ENCODE measurements at regions not wholly inside any gene's neighbourhood (a gene's known extent, or its start where the extent isn't known, plus 50 kb on each side); places are given as distances from the start of the nearest gene placed in this dataset.

DNA sequence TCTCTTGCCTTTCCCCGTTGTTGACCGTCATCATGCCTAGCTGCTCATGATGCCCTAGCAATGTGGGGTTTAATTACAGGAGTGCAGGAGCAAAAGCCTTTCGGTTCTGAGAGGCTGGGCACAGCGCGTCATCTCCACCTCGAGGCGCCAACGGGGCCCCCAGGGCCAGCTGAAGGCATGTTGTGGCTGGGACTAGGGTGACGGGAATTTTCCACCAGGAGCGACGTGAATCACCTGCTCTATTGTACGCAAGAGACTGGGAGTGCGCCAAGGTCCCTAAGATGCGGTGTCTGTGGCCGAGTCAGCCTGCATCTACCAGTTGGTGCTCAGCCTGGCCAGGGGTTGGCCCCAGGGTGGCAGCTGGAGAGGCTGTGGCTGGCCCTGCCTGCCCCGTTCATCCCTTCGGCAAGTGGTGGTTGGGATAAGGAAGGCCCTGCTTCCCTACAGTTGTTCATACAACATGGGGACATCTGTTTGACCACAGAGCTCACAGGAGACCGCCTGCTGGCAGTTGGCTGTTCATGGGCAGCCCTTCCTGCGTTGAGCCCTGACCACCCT is 1175.6 kb downstream of the BRD1 start:
- no peaks in the 10 kb centered on the region for H3K4me1 ChIP-seq (ENCODE audit: low read length)
- no peaks in the 10 kb centered on the region for H3K9me3 ChIP-seq (ENCODE audit: low read length)
- H3K9ac ChIP-seq (ENCODE audit: low read length) = no peak overlapping the region
- no peak overlapping the region for H3K4me3 ChIP-seq (ENCODE audit: low read length)
- H4K20me1 ChIP-seq (ENCODE audit: insufficient read depth, low read depth, low read length) = no peaks in the 10 kb centered on the region
- H3K27ac ChIP-seq (ENCODE audit: low read length) = no peak overlapping the region
- H2AFZ ChIP-seq (ENCODE audit: low read length) = no peak overlapping the region
- no peaks in the 10 kb centered on the region for H3K27me3 ChIP-seq (ENCODE audit: low read length)
- H3K9me2 ChIP-seq (replicated peaks; ENCODE audit: insufficient read depth, low read length) = no peaks in the 10 kb centered on the region
- no peaks in the 10 kb centered on the region for H3K79me2 ChIP-seq (ENCODE audit: low read length)
- DNase-seq = no peak
- H3K4me2 ChIP-seq (ENCODE audit: low read depth, low read length, poor library complexity, severe bottlenecking) = no peak overlapping the region
- H3K36me3 ChIP-seq (ENCODE audit: insufficient read depth, low read length) = no peaks in the 10 kb centered on the region

DNA sequence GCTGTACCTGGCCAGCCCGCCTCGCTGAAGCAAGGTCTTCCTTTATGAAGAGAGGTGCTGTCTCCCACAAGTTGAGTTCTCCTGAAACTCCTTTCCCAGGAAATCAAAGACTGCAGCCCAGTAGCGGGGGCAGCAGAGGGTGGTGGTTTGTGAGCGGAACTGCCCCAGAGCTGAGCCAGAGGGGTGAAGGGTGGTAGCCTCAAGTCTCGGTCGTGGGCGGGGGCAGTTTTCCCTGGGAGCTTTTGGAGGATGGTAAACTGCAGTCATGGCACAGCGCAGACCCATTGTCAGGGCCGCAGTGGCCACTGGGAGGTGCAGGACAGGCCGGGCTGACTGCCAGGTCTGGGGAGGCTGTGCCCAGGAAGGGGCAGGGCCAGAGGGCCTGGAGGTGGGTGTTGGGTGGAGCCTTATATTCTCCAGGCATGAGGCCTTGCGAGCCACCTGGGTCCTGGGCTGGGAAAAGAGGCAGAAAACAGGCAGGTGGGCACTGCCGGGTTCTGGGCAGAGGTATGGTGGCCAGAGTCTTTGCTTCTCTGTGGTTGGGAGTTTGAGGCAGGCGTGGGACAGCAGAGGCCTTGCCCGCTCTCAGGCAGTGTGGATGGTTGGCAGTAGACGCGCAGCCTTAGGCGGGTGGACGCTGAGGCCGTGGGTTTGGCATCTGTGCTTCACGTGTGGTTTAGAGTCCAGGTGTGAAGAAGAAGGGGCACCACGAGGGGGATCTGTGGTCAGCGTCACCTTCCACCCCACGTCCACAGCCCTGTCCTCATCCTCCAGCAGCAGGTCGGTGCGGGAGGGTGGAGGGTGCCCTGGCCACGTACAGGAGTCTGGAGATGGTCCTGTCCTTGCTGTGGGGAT is 1176.4 kb downstream of the BRD1 start:
- H3K79me2 ChIP-seq (ENCODE audit: low read length) = no peaks in the 10 kb centered on the region

GRCh38 chr22:48650323-48651035 is 1177.2 kb downstream of the BRD1 start:
- Histone ChIP-seq H3K4me3 (ENCODE audit: low read length) (no peak overlapping the region), H3K79me2 (ENCODE audit: low read length) (no peaks in the 10 kb centered on the region), H3K4me1 (ENCODE audit: low read length) (no peaks in the 10 kb centered on the region), H3K9me2 (replicated peaks; ENCODE audit: insufficient read depth, low read length) (no peaks in the 10 kb centered on the region), H3K4me2 (ENCODE audit: low read depth, low read length, poor library complexity, severe bottlenecking) (no peak overlapping the region), H3K9ac (ENCODE audit: low read length) (no peak overlapping the region), H3K27me3 (ENCODE audit: low read length) (no peaks in the 10 kb centered on the region), H3K36me3 (ENCODE audit: insufficient read depth, low read length) (no peaks in the 10 kb centered on the region), H4K20me1 (ENCODE audit: insufficient read depth, low read depth, low read length) (no peaks in the 10 kb centered on the region), H3K27ac (ENCODE audit: low read length) (no peak overlapping the region), H2AFZ (ENCODE audit: low read length) (no peak overlapping the region), H3K9me3 (ENCODE audit: low read length) (no peaks in the 10 kb centered on the region)
- DNase-seq = no peak

More for the DNA sequence above, 1176.4 kb downstream of the BRD1 start:
- DNase-seq = no peak
- no peaks in the 10 kb centered on the region for H3K36me3 ChIP-seq (ENCODE audit: insufficient read depth, low read length)
- H2AFZ ChIP-seq (ENCODE audit: low read length) = no peak overlapping the region
- H3K9me3 ChIP-seq (ENCODE audit: low read length) = no peaks in the 10 kb centered on the region
- no peaks in the 10 kb centered on the region for H3K27me3 ChIP-seq (ENCODE audit: low read length)
- no peaks in the 10 kb centered on the region for H3K4me1 ChIP-seq (ENCODE audit: low read length)
- no peak overlapping the region for H3K4me3 ChIP-seq (ENCODE audit: low read length)
- H3K9ac ChIP-seq (ENCODE audit: low read length) = no peak overlapping the region
- H3K27ac ChIP-seq (ENCODE audit: low read length) = no peak overlapping the region
- no peaks in the 10 kb centered on the region for H3K9me2 ChIP-seq (replicated peaks; ENCODE audit: insufficient read depth, low read length)
- H4K20me1 ChIP-seq (ENCODE audit: insufficient read depth, low read depth, low read length) = no peaks in the 10 kb centered on the region
- no peak overlapping the region for H3K4me2 ChIP-seq (ENCODE audit: low read depth, low read length, poor library complexity, severe bottlenecking)

DNA sequence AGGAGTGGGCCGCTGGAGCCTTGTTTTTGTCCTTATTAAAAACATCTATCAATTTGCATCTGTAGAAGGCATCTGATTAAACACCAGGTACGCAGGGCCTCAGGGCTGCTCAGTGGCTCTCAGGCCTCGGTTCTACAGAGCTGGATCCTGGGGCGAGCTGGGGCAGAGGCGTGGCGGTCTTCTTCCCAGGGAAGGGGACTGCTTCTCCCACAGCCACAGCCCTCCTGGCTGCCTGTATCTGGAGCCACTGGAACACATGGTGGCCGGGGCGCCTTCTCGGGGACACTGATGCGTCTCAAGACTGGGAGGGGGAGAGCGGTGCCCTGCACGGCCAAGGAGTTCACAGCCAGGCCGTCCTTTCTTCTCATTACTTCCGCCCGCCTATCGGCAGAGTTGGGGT is 1178.2 kb downstream of the BRD1 start:
- Histone ChIP-seq H3K27me3 (ENCODE audit: low read length) (no peaks in the 10 kb centered on the region), H3K9ac (ENCODE audit: low read length) (no peak overlapping the region), H3K9me2 (replicated peaks; ENCODE audit: insufficient read depth, low read length) (no peaks in the 10 kb centered on the region), H3K4me3 (ENCODE audit: low read length) (no peak overlapping the region), H2AFZ (ENCODE audit: low read length) (no peak overlapping the region), H3K4me2 (ENCODE audit: low read depth, low read length, poor library complexity, severe bottlenecking) (no peak overlapping the region), H4K20me1 (ENCODE audit: insufficient read depth, low read depth, low read length) (no peaks in the 10 kb centered on the region), H3K79me2 (ENCODE audit: low read length) (no peaks in the 10 kb centered on the region), H3K36me3 (ENCODE audit: insufficient read depth, low read length) (no peaks in the 10 kb centered on the region), H3K9me3 (ENCODE audit: low read length) (no peaks in the 10 kb centered on the region), H3K4me1 (ENCODE audit: low read length) (no peaks in the 10 kb centered on the region), H3K27ac (ENCODE audit: low read length) (no peak overlapping the region)
- no peak for DNase-seq

- DNase-seq = no peak
- Histone ChIP-seq H3K4me1 (ENCODE audit: low read length) (no peaks in the 10 kb centered on the region), H3K9me2 (replicated peaks; ENCODE audit: insufficient read depth, low read length) (no peaks in the 10 kb centered on the region), H3K36me3 (ENCODE audit: insufficient read depth, low read length) (no peaks in the 10 kb centered on the region), H3K4me2 (ENCODE audit: low read depth, low read length, poor library complexity, severe bottlenecking) (no peak overlapping the region), H3K27ac (ENCODE audit: low read length) (no peak overlapping the region), H3K4me3 (ENCODE audit: low read length) (no peak overlapping the region), H2AFZ (ENCODE audit: low read length) (no peak overlapping the region), H3K9me3 (ENCODE audit: low read length) (no peaks in the 10 kb centered on the region), H3K79me2 (ENCODE audit: low read length) (no peaks in the 10 kb centered on the region), H3K9ac (ENCODE audit: low read length) (no peak overlapping the region), H4K20me1 (ENCODE audit: insufficient read depth, low read depth, low read length) (no peaks in the 10 kb centered on the region), H3K27me3 (ENCODE audit: low read length) (no peaks in the 10 kb centered on the region)
Observed at GRCh38 chr22:48649031-48649430, 1178.6 kb downstream of the BRD1 start.

DNA sequence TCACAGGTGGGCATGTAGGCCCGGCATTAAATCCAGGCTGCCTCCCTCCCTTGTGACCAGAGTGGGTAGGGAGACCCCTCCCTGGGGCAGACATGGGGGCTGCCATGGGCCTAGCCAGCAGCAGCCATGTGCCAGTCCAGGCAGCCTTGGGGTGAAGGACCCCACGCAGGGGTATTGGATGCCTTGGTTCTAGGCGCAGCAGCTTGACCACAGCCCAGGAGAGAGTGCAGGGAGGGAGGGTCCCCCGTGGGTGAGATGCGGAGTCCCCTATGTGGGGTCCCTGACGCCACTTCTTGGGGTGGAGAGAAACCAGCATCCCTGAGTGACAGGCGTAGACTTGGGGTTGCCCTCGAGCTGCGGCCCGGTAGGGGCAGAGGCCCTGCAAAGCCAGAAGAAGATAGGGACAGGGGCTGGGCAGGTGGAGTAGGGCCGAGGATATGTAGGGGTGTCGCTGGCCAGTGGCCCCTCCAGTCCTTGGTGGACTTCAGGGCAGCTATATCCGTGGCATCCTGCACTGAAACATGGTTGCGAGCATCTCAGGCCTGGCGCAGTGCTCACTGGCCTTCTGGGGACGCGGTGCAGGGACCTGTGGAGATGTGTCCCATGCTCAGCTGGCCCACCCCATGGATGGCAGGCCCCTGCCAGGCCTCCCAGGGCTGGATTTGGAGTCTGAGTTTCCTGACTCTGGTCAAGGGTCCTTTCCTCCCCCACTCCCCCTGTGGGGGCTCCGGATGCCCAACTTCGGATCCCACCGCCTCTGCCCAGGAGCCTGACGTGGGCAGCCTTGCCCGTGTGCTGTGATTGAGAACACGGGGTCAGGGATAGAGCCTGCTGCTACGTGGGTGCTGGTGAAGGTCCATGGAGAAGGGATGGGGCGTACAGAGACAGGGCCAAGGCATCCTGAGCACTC is 1179.8 kb downstream of the BRD1 start:
- no peaks in the 10 kb centered on the region for H3K9me3 ChIP-seq (ENCODE audit: low read length)
- H3K36me3 ChIP-seq (ENCODE audit: insufficient read depth, low read length) = no peaks in the 10 kb centered on the region
- H3K4me2 ChIP-seq (ENCODE audit: low read depth, low read length, poor library complexity, severe bottlenecking) = no peak overlapping the region
- H2AFZ ChIP-seq (ENCODE audit: low read length) = no peak overlapping the region
- H3K9me2 ChIP-seq (replicated peaks; ENCODE audit: insufficient read depth, low read length) = no peaks in the 10 kb centered on the region
- no peaks in the 10 kb centered on the region for H4K20me1 ChIP-seq (ENCODE audit: insufficient read depth, low read depth, low read length)
- DNase-seq = no peak
- no peaks in the 10 kb centered on the region for H3K4me1 ChIP-seq (ENCODE audit: low read length)
- H3K27ac ChIP-seq (ENCODE audit: low read length) = no peak overlapping the region
- H3K4me3 ChIP-seq (ENCODE audit: low read length) = no peak overlapping the region
- H3K9ac ChIP-seq (ENCODE audit: low read length) = no peak overlapping the region
- H3K79me2 ChIP-seq (ENCODE audit: low read length) = no peaks in the 10 kb centered on the region
- no peaks in the 10 kb centered on the region for H3K27me3 ChIP-seq (ENCODE audit: low read length)

GRCh38 chr22:48647051-48647450 is 1180.6 kb downstream of the BRD1 start:
- Histone ChIP-seq H3K27ac (ENCODE audit: low read length) (no peak overlapping the region), H3K79me2 (ENCODE audit: low read length) (no peaks in the 10 kb centered on the region), H3K36me3 (ENCODE audit: insufficient read depth, low read length) (no peaks in the 10 kb centered on the region), H3K9me2 (replicated peaks; ENCODE audit: insufficient read depth, low read length) (no peaks in the 10 kb centered on the region), H3K27me3 (ENCODE audit: low read length) (no peaks in the 10 kb centered on the region), H3K9me3 (ENCODE audit: low read length) (no peaks in the 10 kb centered on the region), H3K4me3 (ENCODE audit: low read length) (no peak overlapping the region), H3K9ac (ENCODE audit: low read length) (no peak overlapping the region), H3K4me1 (ENCODE audit: low read length) (no peaks in the 10 kb centered on the region), H2AFZ (ENCODE audit: low read length) (no peak overlapping the region), H3K4me2 (ENCODE audit: low read depth, low read length, poor library complexity, severe bottlenecking) (no peak overlapping the region), H4K20me1 (ENCODE audit: insufficient read depth, low read depth, low read length) (no peaks in the 10 kb centered on the region)
- DNase-seq = no peak

Measured in Karpas-422 (cell line).